IMR-90 (cell line): ENCODE measurements at regions not wholly inside any gene's neighbourhood (a gene's known extent, or its start where the extent isn't known, plus 50 kb on each side); places are given as distances from the start of the nearest gene placed in this dataset.

Source experiments
- ATAC-seq: fragments of 200-7000 bp; cut with Tn5 transposase; 2 replicates; pipeline ENCODE4 v1.9.1; 2020; ENCODE audit warnings: low read depth, mild to moderate bottlenecking, moderate library complexity
- BruUV-seq: library from RNA; stranded (reverse); fragments of 400-500 nt; replicated peaks from 2 replicates; lab custom pipeline; 2021; lab: Mats Ljungman, UMichigan
- CTCF ChIA-PET: fragments of 300-600 bp; formaldehyde crosslinking; extraction: SDS; loops from one replicate; lab custom pipeline; 2021; ENCODE audit warnings: antibody characterized with exemption; lab: Yijun Ruan, JAX
- POLR2A ChIA-PET: fragments of 300-600 bp; sonication (Branson Sonifier 250); formaldehyde crosslinking; loops from one replicate; lab custom pipeline; 2022; ENCODE audit warnings: antibody characterized with exemption; ENCODE audit not compliant: unreplicated experiment; lab: Charles Lee
- DNase-seq: peaks from one replicate; pipeline ENCODE4 v3.0.0; 2013
- H2AFZ ChIP-seq: replicated peaks from 2 replicates; pipeline ENCODE3; 2013; ENCODE audit warnings: low read length, mild to moderate bottlenecking; ENCODE audit not compliant: poor library complexity
- H2AK5ac ChIP-seq: 2 replicates; pipeline ENCODE4 v1.6.1; 2013; ENCODE audit warnings: low read depth, low read length, inconsistent platforms
- H2AK9ac ChIP-seq: replicated peaks from 2 replicates; pipeline ENCODE3; 2013; ENCODE audit warnings: mild to moderate bottlenecking, low read depth, low read length, moderate library complexity; ENCODE audit not compliant: poor library complexity
- H2BK120ac ChIP-seq: 2 replicates; pipeline ENCODE4 v1.6.1; 2013; ENCODE audit warnings: low read depth, low read length, inconsistent platforms
- H2BK15ac ChIP-seq: 3 replicates; pipeline ENCODE4 v1.6.1; 2013; ENCODE audit warnings: low read depth, low read length, inconsistent platforms
- H2BK20ac ChIP-seq: 2 replicates; pipeline ENCODE4 v1.6.1; 2013; ENCODE audit warnings: low read depth, mild to moderate bottlenecking, inconsistent platforms, low read length, moderate library complexity
- H2BK5ac ChIP-seq: 2 replicates; pipeline ENCODE4 v1.6.1; 2013; ENCODE audit warnings: mild to moderate bottlenecking, low read depth, low read length, inconsistent platforms; ENCODE audit not compliant: poor library complexity, severe bottlenecking
- H3K14ac ChIP-seq: replicated peaks from 2 replicates; pipeline ENCODE4 v1.6.1; 2013; ENCODE audit warnings: low read depth, low read length, inconsistent platforms
- H3K18ac ChIP-seq: 2 replicates; pipeline ENCODE4 v1.6.1; 2013; ENCODE audit warnings: low read depth, low read length, control low read depth
- H3K23ac ChIP-seq: 2 replicates; pipeline ENCODE4 v1.6.1; 2013; ENCODE audit warnings: low read depth, low read length, inconsistent platforms
- H3K27ac ChIP-seq: 2 replicates; pipeline ENCODE4 v1.5.1; 2013; ENCODE audit warnings: mild to moderate bottlenecking, control low read depth, low read length; ENCODE audit not compliant: insufficient read depth
- H3K27me3 ChIP-seq: 2 replicates; pipeline ENCODE4 v1.6.1; 2013; ENCODE audit warnings: low read length; ENCODE audit not compliant: control insufficient read depth, insufficient read depth
- H3K36me3 ChIP-seq: 2 replicates; pipeline ENCODE4 v1.6.1; 2013; ENCODE audit warnings: low read length, mixed read lengths; ENCODE audit not compliant: control insufficient read depth, insufficient read depth
- H3K4ac ChIP-seq: 2 replicates; pipeline ENCODE4 v1.6.1; 2013; ENCODE audit warnings: low read depth, low read length, inconsistent platforms
- H3K4me1 ChIP-seq: 2 replicates; pipeline ENCODE4 v1.6.1; 2013; ENCODE audit warnings: low read length, mixed read lengths; ENCODE audit not compliant: control insufficient read depth, insufficient read depth
- H3K4me2 ChIP-seq: 2 replicates; pipeline ENCODE4 v1.6.1; 2013; ENCODE audit warnings: low read depth, mild to moderate bottlenecking, control low read depth, low read length, moderate library complexity
- H3K4me3 ChIP-seq: 2 replicates; pipeline ENCODE4 v1.5.1; 2013; ENCODE audit warnings: low read depth, mild to moderate bottlenecking, control low read depth, low read length, moderate library complexity; ENCODE audit not compliant: insufficient read depth
- H3K56ac ChIP-seq: 2 replicates; pipeline ENCODE4 v1.6.1; 2013; ENCODE audit warnings: low read length, inconsistent platforms; ENCODE audit not compliant: insufficient read depth; ENCODE audit errors: extremely low read depth
- H3K79me1 ChIP-seq, 2 experiments: 2 replicates each; pipeline ENCODE4 v1.6.1; 2013; ENCODE audit warnings: low read length in 2 of 2, inconsistent platforms in 1 of 2, low read depth in 1 of 2
- H3K9ac ChIP-seq: 2 replicates; pipeline ENCODE4 v1.6.1; 2013; ENCODE audit warnings: low read depth, low read length, control low read depth
- H3K9me1 ChIP-seq: 2 replicates; pipeline ENCODE4 v1.6.1; 2013; ENCODE audit warnings: low read length, inconsistent platforms; ENCODE audit not compliant: insufficient read depth
- H3K9me3 ChIP-seq: 2 replicates; pipeline ENCODE4 v1.6.1; 2013; ENCODE audit warnings: low read length; ENCODE audit not compliant: control insufficient read depth, insufficient read depth
- H4K20me1 ChIP-seq: 2 replicates; pipeline ENCODE4 v1.6.1; 2013; ENCODE audit warnings: low read length, inconsistent platforms; ENCODE audit not compliant: insufficient read depth
- H4K5ac ChIP-seq: 2 replicates; pipeline ENCODE4 v1.6.1; 2013; ENCODE audit warnings: mild to moderate bottlenecking, low read depth, low read length, control low read depth
- H4K8ac ChIP-seq, 2 experiments: 2 replicates each; pipeline ENCODE4 v1.6.1; 2013; ENCODE audit warnings: low read depth in 2 of 2, low read length in 2 of 2, control low read depth in 1 of 2, inconsistent platforms in 1 of 2
- H4K91ac ChIP-seq: 2 replicates; pipeline ENCODE4 v1.6.1; 2013; ENCODE audit warnings: low read depth, low read length, inconsistent platforms; ENCODE audit not compliant: insufficient read depth
- BHLHE40 ChIP-seq: fragments of 150-350 bp; IDR thresholded peaks from 2 replicates; pipeline ENCODE4 v1.6.1; 2016; ENCODE audit warnings: mild to moderate bottlenecking, low read depth, low read length
- CEBPB ChIP-seq: IDR thresholded peaks from 2 replicates; pipeline ENCODE4 v1.6.1; 2012; ENCODE audit warnings: low read depth, low read length, improper control_type of control experiment
- CHD1 ChIP-seq: IDR thresholded peaks from 2 replicates; pipeline ENCODE4 v1.6.1; 2012; ENCODE audit warnings: low read depth, low read length, improper control_type of control experiment
- ELK1 ChIP-seq: fragments of 150-350 bp; IDR thresholded peaks from 2 replicates; pipeline ENCODE4 v1.6.1; 2016; ENCODE audit warnings: low read depth, mild to moderate bottlenecking, low read length, moderate library complexity, borderline replicate concordance
- FOS ChIP-seq: fragments of 150-350 bp; IDR thresholded peaks from 2 replicates; pipeline ENCODE4 v1.6.1; 2016; ENCODE audit warnings: low read depth, low read length
- MAFK ChIP-seq: IDR thresholded peaks from 2 replicates; pipeline ENCODE4 v1.6.1; 2012; ENCODE audit warnings: low read depth, low read length, improper control_type of control experiment
- MAZ ChIP-seq: IDR thresholded peaks from 2 replicates; pipeline ENCODE4 v1.6.1; 2012; ENCODE audit warnings: low read depth, mild to moderate bottlenecking, low read length, improper control_type of control experiment, moderate library complexity, borderline replicate concordance
- MXI1 ChIP-seq: IDR thresholded peaks from 2 replicates; pipeline ENCODE4 v1.6.1; 2012; ENCODE audit warnings: low read depth, mild to moderate bottlenecking, low read length, moderate library complexity, borderline replicate concordance
- NFE2L2 ChIP-seq: fragments of 150-350 bp; IDR thresholded peaks from 2 replicates; pipeline ENCODE4 v1.6.1; 2016; ENCODE audit warnings: low read depth, mild to moderate bottlenecking, low read length
- POLR2A ChIP-seq: IDR thresholded peaks from 2 replicates; pipeline ENCODE4 v1.6.1; 2012; ENCODE audit warnings: mild to moderate bottlenecking, low read depth, low read length
- RAD21 ChIP-seq: IDR thresholded peaks from 2 replicates; pipeline ENCODE4 v1.6.1; 2012; ENCODE audit warnings: low read length, improper control_type of control experiment
- RCOR1 ChIP-seq: IDR thresholded peaks from 2 replicates; pipeline ENCODE4 v1.6.1; 2012; ENCODE audit warnings: mild to moderate bottlenecking, low read length, improper control_type of control experiment; ENCODE audit not compliant: insufficient replicate concordance
- RFX5 ChIP-seq: IDR thresholded peaks from 2 replicates; pipeline ENCODE4 v1.8.0; 2012; ENCODE audit warnings: low read depth, mild to moderate bottlenecking, low read length, moderate library complexity
- SMC3 ChIP-seq: fragments of 150-350 bp; IDR thresholded peaks from 2 replicates; pipeline ENCODE4 v1.6.1; 2016; ENCODE audit warnings: low read depth, mild to moderate bottlenecking, antibody characterized with exemption, low read length, moderate library complexity
- USF2 ChIP-seq: fragments of 150-350 bp; IDR thresholded peaks from 2 replicates; pipeline ENCODE4 v1.6.1; 2017; ENCODE audit warnings: mild to moderate bottlenecking, antibody characterized with exemption, low read length, low read depth
- WGBS, 2 experiments: methylation state at CpG; one replicate each; pipeline versions ENCODE4 v1.1.5 to v1.1.7; 2013; ENCODE audit warnings: missing lambda C conversion rate in 2 of 2; ENCODE audit not compliant: insufficient read length in 1 of 2; ENCODE audit errors: extremely low coverage in 2 of 2; 5-methylcytosine and 5-hydroxymethylcytosine counted together
- dilution Hi-C: fragments of 300-500 bp; cut with HindIII; formaldehyde crosslinking; loops from one replicate; pipeline ENCODE4 v1.14.3; 2018; ENCODE audit warnings: low sequenced_read_pairs; ENCODE audit not compliant: unreplicated experiment
- in situ Hi-C: fragments of 300-500 bp; cut with MboI; formaldehyde crosslinking; loops from 3 replicates; pipeline ENCODE4 v1.14.3; 2019; ENCODE audit warnings: low sequenced_read_pairs, inconsistent platforms, mixed read lengths
- intact Hi-C: fragments of 100-400 bp; cut with micrococcal nuclease; formaldehyde crosslinking; loops from 2 replicates; pipeline ENCODE4 v1.10.0; 2022
- TF ChIP-seq, protein P1 (sequence below): conservative IDR thresholded peaks from 2 replicates; pipeline ENCODE4 v1.5.1; 2012; ENCODE audit warnings: mild to moderate bottlenecking, low read depth, low read length, improper control_type of control experiment

- WGBS, 2 experiments, result 44% methylated on average over 2 of the region's 5 CpGs; no CpG with 5 or more reads in 1 of the 2 experiments
- Histone ChIP-seq H2BK15ac (no peak overlapping the region), H3K9ac (no peak overlapping the region), H3K4me3 (no peak overlapping the region), H2BK120ac (no peak overlapping the region), H2AK5ac (no peak overlapping the region), H3K56ac (no peak overlapping the region), H2BK20ac (no peak overlapping the region), H3K23ac (no peak overlapping the region), H3K9me1 (no peaks in the 10 kb centered on the region), H4K5ac (no peak overlapping the region), H3K9me3 (no peaks in the 10 kb centered on the region), H3K36me3 (no peaks in the 10 kb centered on the region), H3K4ac (no peak overlapping the region), H3K27me3 (no peaks in the 10 kb centered on the region), H3K18ac (no peak overlapping the region), H4K20me1 (no peaks in the 10 kb centered on the region), H3K4me1 (no peaks in the 10 kb centered on the region), H4K91ac (no peak overlapping the region), H2AFZ (no peak overlapping the region), H2BK5ac (no peak overlapping the region), H3K4me2 (no peak overlapping the region), H3K79me1 (no peaks in the 10 kb centered on the region), H4K8ac (no peak overlapping the region), H3K14ac (no peak overlapping the region), H2AK9ac (no peak overlapping the region), H3K27ac (no peak overlapping the region)
- no TSS peak for BruUV-seq
- in situ Hi-C loops (no loop called here), intact Hi-C loops (no loop called here), dilution Hi-C loops (no loop called here)
- TF ChIP-seq FOS, result no peak
- no peak for TF ChIP-seq MAZ
- TF ChIP-seq, protein P1, sequence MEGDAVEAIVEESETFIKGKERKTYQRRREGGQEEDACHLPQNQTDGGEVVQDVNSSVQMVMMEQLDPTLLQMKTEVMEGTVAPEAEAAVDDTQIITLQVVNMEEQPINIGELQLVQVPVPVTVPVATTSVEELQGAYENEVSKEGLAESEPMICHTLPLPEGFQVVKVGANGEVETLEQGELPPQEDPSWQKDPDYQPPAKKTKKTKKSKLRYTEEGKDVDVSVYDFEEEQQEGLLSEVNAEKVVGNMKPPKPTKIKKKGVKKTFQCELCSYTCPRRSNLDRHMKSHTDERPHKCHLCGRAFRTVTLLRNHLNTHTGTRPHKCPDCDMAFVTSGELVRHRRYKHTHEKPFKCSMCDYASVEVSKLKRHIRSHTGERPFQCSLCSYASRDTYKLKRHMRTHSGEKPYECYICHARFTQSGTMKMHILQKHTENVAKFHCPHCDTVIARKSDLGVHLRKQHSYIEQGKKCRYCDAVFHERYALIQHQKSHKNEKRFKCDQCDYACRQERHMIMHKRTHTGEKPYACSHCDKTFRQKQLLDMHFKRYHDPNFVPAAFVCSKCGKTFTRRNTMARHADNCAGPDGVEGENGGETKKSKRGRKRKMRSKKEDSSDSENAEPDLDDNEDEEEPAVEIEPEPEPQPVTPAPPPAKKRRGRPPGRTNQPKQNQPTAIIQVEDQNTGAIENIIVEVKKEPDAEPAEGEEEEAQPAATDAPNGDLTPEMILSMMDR, result no peak
- TF ChIP-seq NFE2L2, result no peak
- no peak for TF ChIP-seq RCOR1
- TF ChIP-seq CHD1, result no peak
- no peak for TF ChIP-seq BHLHE40
- no peak for TF ChIP-seq RAD21
- no peak for TF ChIP-seq ELK1
- no peak for TF ChIP-seq RFX5
- no peak for TF ChIP-seq MAFK
- no peak for TF ChIP-seq MXI1
- no peak for TF ChIP-seq SMC3
- TF ChIP-seq POLR2A, result no peak
- TF ChIP-seq USF2, result no peak
- no peak for TF ChIP-seq CEBPB
- DNase-seq (no peak), ATAC-seq (no peak)
- ChIA-PET POLR2A (no interaction called here), CTCF (no interaction called here)
These were observed 489.4 kb upstream of the CADM1 start for GRCh38 chr11:115993590-115993989.
